Occipital lobe (tissue), 1 donor: ENCODE measurements at regions not wholly inside any gene's neighbourhood (a gene's known extent, or its start where the extent isn't known, plus 50 kb on each side); places are given as distances from the start of the nearest gene placed in this dataset.

Experiments used
- DNase-seq: peaks from one replicate; lab custom pipeline; 2025; lab: John Stamatoyannopoulos, UW

- no peak for DNase-seq
These were observed 75.3 kb upstream of the BOC start for GRCh38 chr3:113136071-113136470.

GRCh38 chr3:113136544-113136943, 74.8 kb upstream of the BOC start:
- no peak for DNase-seq

- DNase-seq = no peak
These were observed 72.3 kb upstream of the BOC start for GRCh38 chr3:113138839-113139743.

GRCh38 chr3:113140876-113141275, 70.5 kb upstream of the BOC start:
- DNase-seq = no peak

DNA sequence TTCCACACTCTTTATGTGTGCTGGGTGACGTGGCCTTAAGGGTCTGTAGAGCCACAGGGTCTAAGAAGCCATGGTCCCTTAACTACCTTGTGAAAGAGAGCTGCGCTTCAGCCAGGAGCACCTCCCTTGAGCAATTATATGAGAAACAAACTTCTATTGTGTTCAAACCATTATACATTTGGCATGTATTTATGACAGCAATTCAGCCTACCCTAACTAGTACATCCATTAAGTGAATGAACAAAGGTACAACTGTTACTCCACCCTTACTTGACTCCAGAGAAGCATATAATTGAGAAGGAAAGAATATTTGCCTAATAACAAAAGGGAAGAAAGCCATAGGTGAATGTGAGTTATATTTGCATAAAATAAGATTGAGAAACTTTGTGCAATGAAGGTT, 69.8 kb upstream of the BOC start:
- no peak for DNase-seq

DNA sequence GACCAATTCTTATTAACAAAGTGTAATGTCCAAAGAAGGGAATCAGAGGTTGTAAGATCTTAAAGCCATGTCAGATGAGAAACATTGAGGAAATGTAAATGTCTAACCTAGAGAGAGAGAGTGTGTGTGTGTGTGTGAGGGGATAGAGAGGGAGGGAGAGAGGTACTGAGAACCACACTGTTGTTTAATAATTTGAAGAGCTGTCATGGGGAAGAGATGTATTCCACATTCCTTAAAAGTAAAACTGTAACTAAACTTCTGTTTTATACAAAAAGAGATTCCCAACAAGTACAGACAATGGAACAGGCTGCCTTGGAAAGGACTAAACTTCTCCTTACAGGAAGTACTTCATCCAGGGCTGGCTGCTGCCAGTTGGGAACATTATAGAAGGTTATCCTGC, 68.9 kb upstream of the BOC start:
- DNase-seq = no peak

DNA sequence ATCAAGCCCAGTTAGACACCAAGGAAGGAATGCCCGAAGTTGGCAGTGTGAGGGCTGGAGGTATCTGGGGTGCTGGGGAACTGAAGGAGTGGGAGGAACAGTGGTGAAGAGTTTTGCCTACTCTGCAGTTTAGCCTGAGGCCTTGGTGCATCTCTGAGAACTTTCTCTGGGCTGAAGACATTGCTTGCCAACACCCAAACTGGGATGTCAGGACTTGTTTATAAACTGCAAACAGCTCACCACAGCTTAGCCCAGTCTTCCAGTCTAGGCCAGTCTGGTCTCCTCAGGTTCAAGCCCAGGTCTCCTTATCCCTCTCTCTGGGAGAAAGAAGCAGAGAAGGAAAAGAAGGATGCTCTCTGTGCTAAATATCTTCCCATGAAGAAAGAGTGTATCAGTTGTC, 68.0 kb upstream of the BOC start:
- DNase-seq = no peak

DNA sequence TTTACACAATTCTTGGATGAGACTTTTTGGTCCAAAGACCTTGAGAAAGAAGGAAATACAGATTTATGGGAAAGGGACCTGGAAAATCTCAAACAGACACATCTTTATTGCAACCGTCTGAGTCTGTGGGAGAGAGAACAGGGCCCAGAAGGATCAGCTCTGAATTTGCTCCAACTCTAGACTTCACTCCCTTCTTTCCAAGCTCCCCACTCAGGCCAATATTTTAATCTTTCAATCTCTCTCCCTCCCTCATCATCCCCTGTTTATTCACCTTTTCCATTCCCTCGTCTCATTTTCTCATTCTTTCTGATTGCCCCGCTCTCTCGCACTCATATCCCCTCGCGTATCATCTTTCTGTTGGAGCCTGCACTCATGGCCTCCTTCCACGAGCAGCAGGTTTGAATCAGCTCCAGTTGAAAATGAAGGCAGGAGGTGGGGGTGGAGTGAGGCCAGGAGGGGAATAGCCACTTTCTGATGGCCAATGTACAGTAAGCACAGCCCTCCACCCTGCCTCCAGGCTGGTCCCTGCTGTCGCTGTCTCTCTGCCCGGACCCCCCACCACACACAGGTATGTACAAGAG, 63.6 kb upstream of the BOC start:
- no peak for DNase-seq

- no peak for DNase-seq
These were observed 63.1 kb upstream of the BOC start for GRCh38 chr3:113148284-113148683.

- no peak for DNase-seq
These were observed 61.1 kb upstream of the BOC start for GRCh38 chr3:113150250-113150649.

GRCh38 chr3:113151461-113152031, 59.8 kb upstream of the BOC start:
- DNase-seq = no peak

GRCh38 chr3:113152849-113153248, 58.5 kb upstream of the BOC start:
- DNase-seq = no peak

GRCh38 chr3:113153499-113154107, 57.8 kb upstream of the BOC start:
- DNase-seq = no peak

DNA sequence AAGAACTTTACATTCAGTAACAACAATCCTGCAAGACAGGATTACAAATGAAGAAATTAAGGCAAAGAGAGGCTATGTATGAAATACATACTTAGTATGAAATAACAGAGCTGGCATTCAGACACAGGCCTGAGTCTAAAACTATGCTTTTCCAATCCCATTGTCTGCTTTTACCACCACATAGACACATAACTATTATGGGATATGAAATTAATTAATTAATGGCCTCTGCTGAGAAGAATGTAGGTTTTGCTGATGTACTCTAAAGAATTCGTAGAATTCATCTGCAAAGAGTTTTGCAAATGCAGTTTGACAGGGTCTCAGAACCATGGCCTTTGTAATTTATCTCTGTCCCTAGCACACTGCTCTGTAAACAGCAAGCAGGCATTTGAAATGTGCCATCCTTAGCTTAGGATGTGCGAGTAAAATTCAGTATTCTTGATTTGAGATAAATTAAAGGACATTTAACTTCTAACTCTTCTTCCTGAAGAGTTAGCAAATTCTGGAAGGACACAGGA, 54.5 kb upstream of the BOC start:
- DNase-seq = no peak

- DNase-seq = no peak
These were observed 53.8 kb upstream of the BOC start for GRCh38 chr3:113157408-113158030.

DNA sequence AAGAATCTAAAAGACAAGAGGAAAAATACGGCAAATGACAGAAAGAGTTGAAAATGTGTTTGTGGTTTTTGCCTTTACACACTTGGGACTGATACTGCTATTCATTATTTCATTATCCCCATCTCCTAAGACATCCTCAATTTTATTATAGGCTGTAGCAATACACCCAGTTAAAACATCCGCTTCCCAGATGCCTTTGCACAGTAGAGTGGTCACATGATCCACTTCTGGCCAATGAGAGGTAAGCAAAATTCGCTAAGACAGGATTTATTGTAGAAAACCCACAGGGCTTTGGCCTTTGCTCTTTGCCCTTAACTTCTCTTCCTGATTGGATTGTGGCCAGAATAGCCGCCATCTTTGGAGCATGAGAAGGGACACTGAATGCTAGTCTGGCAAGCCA, 53.2 kb upstream of the BOC start:
- no peak for DNase-seq
